Neural progenitor cell (in vitro differentiated cells): ENCODE measurements at regions not wholly inside any gene's neighbourhood (a gene's known extent, or its start where the extent isn't known, plus 50 kb on each side); places are given as distances from the start of the nearest gene placed in this dataset.

Source experiments
- CTCF ChIP-seq: fragments of 200-600 bp; sonication (generic); IDR thresholded peaks from 2 replicates; pipeline ENCODE4 v1.5.1; 2017; ENCODE audit warnings: antibody characterized with exemption, mild to moderate bottlenecking
- EZH2 ChIP-seq: fragments of 200-600 bp; sonication (generic); IDR thresholded peaks from 2 replicates; pipeline ENCODE4 v1.6.1; 2017; ENCODE audit warnings: antibody characterized with exemption, mild to moderate bottlenecking, moderate library complexity
- EZH2phosphoT487 ChIP-seq: fragments of 200-600 bp; sonication (generic); IDR thresholded peaks from 2 replicates; pipeline ENCODE4 v1.6.1; 2017; ENCODE audit warnings: antibody characterized with exemption

GRCh38 chr9:108048406-108049025 is 558.9 kb upstream of the KLF4 start:
- TF ChIP-seq CTCF (no peak), EZH2phosphoT487 (no peak), EZH2 (no peak)
